22Rv1 (cell line): ENCODE measurements at regions not wholly inside any gene's neighbourhood (a gene's known extent, or its start where the extent isn't known, plus 50 kb on each side); places are given as distances from the start of the nearest gene placed in this dataset.

Experiments
- H3K27ac ChIP-seq: fragments of 450-650 bp; 2 replicates; pipeline ENCODE4 v1.5.1; 2017
- ZFX ChIP-seq: fragments of 450-650 bp; IDR thresholded peaks from 2 replicates; pipeline ENCODE4 v1.6.1; 2017; ENCODE audit warnings: antibody characterized with exemption, borderline replicate concordance
- TF ChIP-seq, protein P1 (sequence below): fragments of 450-650 bp; IDR thresholded peaks from 2 replicates; pipeline ENCODE4 v1.5.1; 2017; ENCODE audit warnings: mild to moderate bottlenecking

DNA sequence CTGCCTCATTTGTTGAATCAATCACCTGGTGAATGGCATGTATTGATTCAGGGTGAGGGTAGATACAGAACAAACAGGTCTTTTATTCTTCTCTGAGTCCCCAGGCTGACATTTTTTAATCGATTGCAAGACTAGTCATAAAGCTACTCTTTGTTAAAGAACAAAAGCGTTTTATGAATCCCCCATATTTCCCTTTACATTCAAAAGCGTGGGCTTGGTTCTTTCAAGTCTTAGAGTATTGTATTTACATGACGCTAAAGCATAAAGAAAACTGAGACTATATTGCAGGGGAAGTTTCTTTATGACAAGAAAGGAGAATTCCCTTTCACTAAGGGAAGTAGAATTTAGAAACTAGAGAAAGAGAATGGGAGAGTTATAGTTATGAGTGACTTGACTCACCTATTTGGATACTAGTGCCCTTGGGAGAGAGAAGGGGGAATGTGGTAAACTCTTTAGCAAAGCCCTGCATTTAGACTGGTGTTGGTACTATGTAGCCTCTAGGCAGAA lies 69.3 kb upstream of the PDE5A start:
- H3K27ac ChIP-seq: no peak overlapping the region
- no peak for TF ChIP-seq ZFX
- TF ChIP-seq, protein P1, sequence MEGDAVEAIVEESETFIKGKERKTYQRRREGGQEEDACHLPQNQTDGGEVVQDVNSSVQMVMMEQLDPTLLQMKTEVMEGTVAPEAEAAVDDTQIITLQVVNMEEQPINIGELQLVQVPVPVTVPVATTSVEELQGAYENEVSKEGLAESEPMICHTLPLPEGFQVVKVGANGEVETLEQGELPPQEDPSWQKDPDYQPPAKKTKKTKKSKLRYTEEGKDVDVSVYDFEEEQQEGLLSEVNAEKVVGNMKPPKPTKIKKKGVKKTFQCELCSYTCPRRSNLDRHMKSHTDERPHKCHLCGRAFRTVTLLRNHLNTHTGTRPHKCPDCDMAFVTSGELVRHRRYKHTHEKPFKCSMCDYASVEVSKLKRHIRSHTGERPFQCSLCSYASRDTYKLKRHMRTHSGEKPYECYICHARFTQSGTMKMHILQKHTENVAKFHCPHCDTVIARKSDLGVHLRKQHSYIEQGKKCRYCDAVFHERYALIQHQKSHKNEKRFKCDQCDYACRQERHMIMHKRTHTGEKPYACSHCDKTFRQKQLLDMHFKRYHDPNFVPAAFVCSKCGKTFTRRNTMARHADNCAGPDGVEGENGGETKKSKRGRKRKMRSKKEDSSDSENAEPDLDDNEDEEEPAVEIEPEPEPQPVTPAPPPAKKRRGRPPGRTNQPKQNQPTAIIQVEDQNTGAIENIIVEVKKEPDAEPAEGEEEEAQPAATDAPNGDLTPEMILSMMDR: no peak

- H3K27ac ChIP-seq: no peak overlapping the region
Observed at GRCh38 chr4:119696963-119697362, 68.4 kb upstream of the PDE5A start.

GRCh38 chr4:119695216-119695615 lies 66.6 kb upstream of the PDE5A start:
- TF ChIP-seq, protein P1: no peak
- no peak for TF ChIP-seq ZFX
- H3K27ac ChIP-seq: no peak overlapping the region

More at GRCh38 chr4:119696963-119697362, 68.4 kb upstream of the PDE5A start:
- TF ChIP-seq ZFX: no peak
- TF ChIP-seq, protein P1: no peak

GRCh38 chr4:119693126-119693525 lies 64.5 kb upstream of the PDE5A start:
- no peak overlapping the region for H3K27ac ChIP-seq

DNA sequence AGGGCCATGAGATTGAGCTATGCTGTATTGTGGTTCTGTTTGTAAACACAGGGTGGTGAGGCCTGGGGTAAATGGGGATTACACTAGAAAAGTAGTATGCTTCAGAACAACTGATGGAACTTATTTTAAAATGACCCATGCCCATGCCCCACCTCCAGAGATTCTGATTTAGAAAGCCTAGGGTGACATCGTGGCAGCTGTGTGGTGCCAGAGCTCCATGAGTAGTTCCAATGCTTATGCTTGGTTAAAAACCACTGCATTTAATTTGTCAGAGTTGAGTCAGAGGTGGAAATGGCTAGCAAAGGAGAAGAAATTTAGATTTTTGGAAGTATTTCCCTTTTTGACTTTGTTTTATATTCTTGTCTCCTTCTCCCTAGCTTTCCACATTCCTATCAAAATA lies 63.4 kb upstream of the PDE5A start:
- no peak overlapping the region for H3K27ac ChIP-seq
- no peak for TF ChIP-seq ZFX

More at GRCh38 chr4:119693126-119693525, 64.5 kb upstream of the PDE5A start:
- no peak for TF ChIP-seq ZFX
- TF ChIP-seq, protein P1: no peak

DNA sequence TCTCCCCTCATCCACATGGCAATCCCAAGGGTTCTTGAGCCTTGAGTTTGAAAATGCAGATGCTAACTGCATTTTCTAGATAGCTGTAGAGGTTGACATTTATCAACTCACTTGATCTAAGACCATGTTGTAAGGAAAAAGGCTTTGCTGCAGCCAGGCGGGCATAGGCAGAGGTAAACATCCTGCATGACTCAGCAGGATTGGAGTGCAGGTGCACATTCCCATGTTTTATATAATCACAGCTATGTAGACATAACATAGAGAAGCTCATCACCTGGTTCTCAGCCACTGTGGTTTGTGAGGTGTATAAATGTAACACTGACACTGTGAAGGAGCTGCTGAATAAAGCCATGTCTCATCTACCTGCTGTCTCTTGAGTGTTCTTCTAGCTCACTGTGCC lies 62.3 kb upstream of the PDE5A start:
- TF ChIP-seq ZFX: no peak
- TF ChIP-seq, protein P1: no peak
- no peak overlapping the region for H3K27ac ChIP-seq

DNA sequence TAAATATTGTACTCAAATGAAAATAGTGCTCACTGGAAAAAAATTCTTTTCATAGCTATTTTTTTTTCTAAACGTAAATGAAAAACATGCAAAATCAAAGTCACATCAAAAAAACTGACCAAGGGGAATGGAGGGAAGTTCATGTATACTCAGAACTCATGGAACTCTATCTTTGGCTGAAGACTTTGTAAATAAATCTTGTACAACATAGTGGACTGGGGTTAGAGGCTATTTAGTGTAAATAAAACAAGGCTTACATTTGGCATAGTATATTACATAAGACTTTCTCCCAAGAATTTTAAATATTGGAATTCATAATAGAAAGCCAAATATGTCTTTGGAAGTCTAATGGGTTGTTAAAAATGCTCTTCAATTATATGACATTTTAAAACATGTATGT lies 59.8 kb upstream of the PDE5A start:
- H3K27ac ChIP-seq: no peak overlapping the region
- no peak for TF ChIP-seq ZFX
- TF ChIP-seq, protein P1: no peak

DNA sequence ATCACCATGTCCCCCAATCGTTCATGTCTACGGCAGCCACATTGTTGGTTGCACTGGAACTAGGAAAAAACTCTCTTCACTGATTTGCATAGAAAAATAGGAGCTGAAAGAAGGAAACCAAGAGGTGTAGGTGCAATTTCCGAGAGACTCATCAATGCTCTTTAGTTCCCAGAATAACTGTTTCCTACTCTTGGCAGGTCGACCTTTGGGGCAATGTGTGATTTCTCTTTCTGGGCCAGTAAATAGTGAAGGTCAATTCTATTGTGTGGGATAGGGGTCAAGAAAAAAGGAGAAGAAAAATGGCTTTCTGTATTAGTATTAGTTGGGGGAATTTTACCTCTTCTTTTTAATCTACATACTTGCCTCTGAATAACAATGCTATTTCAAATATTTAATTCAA lies 55.9 kb upstream of the PDE5A start:
- H3K27ac ChIP-seq: peak overlapping the region; percentile 75
- TF ChIP-seq ZFX: no peak
- TF ChIP-seq, protein P1: no peak
